Activated T-helper 2 cell treated with anti-CD3 and anti-CD28 coated beads, Interferon-gamma antibody, Interleukin-2, Interleukin-4, amounts not matched to agents 10 μg/mL and 5 μg/mL and 100 μg/mL, durations not matched to agents 14 hours and 24 hours and 36 hours (primary cell): ENCODE measurements at regions not wholly inside any gene's neighbourhood (a gene's known extent, or its start where the extent isn't known, plus 50 kb on each side); places are given as distances from the start of the nearest gene placed in this dataset.

Experiments used
- DNase-seq: peaks from one replicate; pipeline ENCODE4 v3.0.0; 2021; ENCODE audit warnings: low spot score
- H3K27ac Mint-ChIP-seq: one replicate; pipeline ENCODE4 v1.8.0; 2021; ENCODE audit warnings: mixed read lengths
- H3K27me3 Mint-ChIP-seq: one replicate; pipeline ENCODE4 v1.8.0; 2021; ENCODE audit warnings: low read depth, mixed read lengths
- H3K36me3 Mint-ChIP-seq: one replicate; pipeline ENCODE4 v1.8.0; 2021; ENCODE audit warnings: low read depth, mixed read lengths
- H3K4me1 Mint-ChIP-seq: one replicate; pipeline ENCODE4 v1.8.0; 2021; ENCODE audit warnings: low read depth, mixed read lengths
- H3K4me3 Mint-ChIP-seq: one replicate; pipeline ENCODE4 v1.8.0; 2021; ENCODE audit warnings: low read depth, mild to moderate bottlenecking, moderate library complexity, mixed read lengths
- H3K9me3 Mint-ChIP-seq: one replicate; pipeline ENCODE4 v1.8.0; 2021; ENCODE audit warnings: mixed read lengths
- intact Hi-C: fragments of 100-400 bp; cut with micrococcal nuclease; formaldehyde crosslinking; loops from one replicate; pipeline ENCODE4 v1.15.1; 2023

- no peak overlapping the region for H3K27ac Mint-ChIP-seq
- H3K9me3 Mint-ChIP-seq: no peaks in the 10 kb centered on the region
- DNase-seq: no peak
- H3K27me3 Mint-ChIP-seq: no peaks in the 10 kb centered on the region
- H3K36me3 Mint-ChIP-seq: no peaks in the 10 kb centered on the region
- no peaks in the 10 kb centered on the region for H3K4me1 Mint-ChIP-seq
- intact Hi-C loops: no loop called here
- no peak overlapping the region for H3K4me3 Mint-ChIP-seq
Measured at GRCh38 chr20:40470445-40471260, 218.4 kb downstream of the MAFB start.

GRCh38 chr20:40468759-40469158, 220.3 kb downstream of the MAFB start:
- no peaks in the 10 kb centered on the region for H3K36me3 Mint-ChIP-seq
- no peak overlapping the region for H3K27ac Mint-ChIP-seq
- intact Hi-C loops: no loop called here
- no peak for DNase-seq
- H3K4me1 Mint-ChIP-seq: no peaks in the 10 kb centered on the region
- H3K4me3 Mint-ChIP-seq: no peak overlapping the region
- H3K9me3 Mint-ChIP-seq: no peaks in the 10 kb centered on the region
- H3K27me3 Mint-ChIP-seq: no peaks in the 10 kb centered on the region

GRCh38 chr20:40467703-40468411, 221.2 kb downstream of the MAFB start:
- intact Hi-C loops: no loop called here
- no peaks in the 10 kb centered on the region for H3K27me3 Mint-ChIP-seq
- H3K4me3 Mint-ChIP-seq: no peak overlapping the region
- H3K27ac Mint-ChIP-seq: no peak overlapping the region
- DNase-seq: no peak
- H3K9me3 Mint-ChIP-seq: no peaks in the 10 kb centered on the region
- H3K4me1 Mint-ChIP-seq: no peaks in the 10 kb centered on the region
- H3K36me3 Mint-ChIP-seq: no peaks in the 10 kb centered on the region

GRCh38 chr20:40467067-40467466, 222.0 kb downstream of the MAFB start:
- H3K9me3 Mint-ChIP-seq: no peaks in the 10 kb centered on the region
- no peaks in the 10 kb centered on the region for H3K27me3 Mint-ChIP-seq
- no peak overlapping the region for H3K4me3 Mint-ChIP-seq
- H3K27ac Mint-ChIP-seq: no peak overlapping the region
- H3K36me3 Mint-ChIP-seq: no peaks in the 10 kb centered on the region
- intact Hi-C loops: no loop called here
- H3K4me1 Mint-ChIP-seq: no peaks in the 10 kb centered on the region
- no peak for DNase-seq

- H3K27me3 Mint-ChIP-seq: no peaks in the 10 kb centered on the region
- H3K27ac Mint-ChIP-seq: no peak overlapping the region
- DNase-seq: no peak
- intact Hi-C loops: no loop called here
- H3K4me3 Mint-ChIP-seq: no peak overlapping the region
- no peaks in the 10 kb centered on the region for H3K36me3 Mint-ChIP-seq
- H3K9me3 Mint-ChIP-seq: no peaks in the 10 kb centered on the region
- H3K4me1 Mint-ChIP-seq: no peaks in the 10 kb centered on the region
Measured at GRCh38 chr20:40464731-40465208, 224.3 kb downstream of the MAFB start.

- Mint-ChIP-seq H3K4me1 (no peaks in the 10 kb centered on the region), H3K9me3 (no peaks in the 10 kb centered on the region), H3K4me3 (no peak overlapping the region), H3K36me3 (no peaks in the 10 kb centered on the region), H3K27me3 (no peaks in the 10 kb centered on the region), H3K27ac (no peak overlapping the region)
- no peak for DNase-seq
- intact Hi-C loops: no loop called here
Measured at GRCh38 chr20:40463171-40463570, 225.9 kb downstream of the MAFB start.

- no peaks in the 10 kb centered on the region for H3K4me1 Mint-ChIP-seq
- no peak overlapping the region for H3K27ac Mint-ChIP-seq
Measured at GRCh38 chr20:40462566-40462965, 226.5 kb downstream of the MAFB start.

GRCh38 chr20:40459299-40459698, 229.7 kb downstream of the MAFB start:
- no peaks in the 10 kb centered on the region for H3K9me3 Mint-ChIP-seq
- H3K4me3 Mint-ChIP-seq: no peak overlapping the region

More at GRCh38 chr20:40462566-40462965, 226.5 kb downstream of the MAFB start:
- Mint-ChIP-seq H3K36me3 (no peaks in the 10 kb centered on the region), H3K9me3 (no peaks in the 10 kb centered on the region), H3K27me3 (no peaks in the 10 kb centered on the region), H3K4me3 (no peak overlapping the region)
- DNase-seq: no peak
- intact Hi-C loops: no loop called here

GRCh38 chr20:40457404-40457803, 231.6 kb downstream of the MAFB start:
- Mint-ChIP-seq H3K9me3 (no peaks in the 10 kb centered on the region), H3K27me3 (no peaks in the 10 kb centered on the region), H3K36me3 (no peaks in the 10 kb centered on the region), H3K27ac (no peak overlapping the region), H3K4me1 (no peaks in the 10 kb centered on the region), H3K4me3 (no peak overlapping the region)
- DNase-seq: no peak
- intact Hi-C loops: no loop called here

More at GRCh38 chr20:40459299-40459698, 229.7 kb downstream of the MAFB start:
- H3K4me1 Mint-ChIP-seq: no peaks in the 10 kb centered on the region
- no peak for DNase-seq
- no peaks in the 10 kb centered on the region for H3K36me3 Mint-ChIP-seq
- H3K27ac Mint-ChIP-seq: no peak overlapping the region
- intact Hi-C loops: no loop called here
- no peaks in the 10 kb centered on the region for H3K27me3 Mint-ChIP-seq

GRCh38 chr20:40452758-40453157, 236.3 kb downstream of the MAFB start:
- Mint-ChIP-seq H3K36me3 (no peaks in the 10 kb centered on the region), H3K9me3 (no peaks in the 10 kb centered on the region), H3K4me3 (no peak overlapping the region), H3K27ac (no peak overlapping the region), H3K4me1 (no peaks in the 10 kb centered on the region), H3K27me3 (no peaks in the 10 kb centered on the region)
- no peak for DNase-seq
- intact Hi-C loops: no loop called here

- no peaks in the 10 kb centered on the region for H3K27me3 Mint-ChIP-seq
- intact Hi-C loops: no loop called here
- no peaks in the 10 kb centered on the region for H3K36me3 Mint-ChIP-seq
- H3K27ac Mint-ChIP-seq: no peak overlapping the region
- no peak overlapping the region for H3K4me3 Mint-ChIP-seq
- DNase-seq: no peak
- no peaks in the 10 kb centered on the region for H3K9me3 Mint-ChIP-seq
- no peaks in the 10 kb centered on the region for H3K4me1 Mint-ChIP-seq
Measured at GRCh38 chr20:40451552-40451951, 237.5 kb downstream of the MAFB start.

- no peak for DNase-seq
- no peaks in the 10 kb centered on the region for H3K4me1 Mint-ChIP-seq
- intact Hi-C loops: no loop called here
- H3K27ac Mint-ChIP-seq: no peak overlapping the region
- no peaks in the 10 kb centered on the region for H3K9me3 Mint-ChIP-seq
- H3K4me3 Mint-ChIP-seq: no peak overlapping the region
- no peaks in the 10 kb centered on the region for H3K36me3 Mint-ChIP-seq
- no peaks in the 10 kb centered on the region for H3K27me3 Mint-ChIP-seq
Measured at GRCh38 chr20:40449974-40450616, 238.9 kb downstream of the MAFB start.

- H3K9me3 Mint-ChIP-seq: no peaks in the 10 kb centered on the region
- H3K4me3 Mint-ChIP-seq: no peak overlapping the region
- H3K36me3 Mint-ChIP-seq: no peaks in the 10 kb centered on the region
- H3K27ac Mint-ChIP-seq: no peak overlapping the region
- intact Hi-C loops: no loop called here
- DNase-seq: no peak
- H3K27me3 Mint-ChIP-seq: no peaks in the 10 kb centered on the region
- no peaks in the 10 kb centered on the region for H3K4me1 Mint-ChIP-seq
Measured at GRCh38 chr20:40449144-40449690, 239.8 kb downstream of the MAFB start.
